ENCODE measurements at regions not wholly inside any gene's neighbourhood (a gene's known extent, or its start where the extent isn't known, plus 50 kb on each side); places are given as distances from the start of the nearest gene placed in this dataset.

GRCh38 chr17:14014657-14015056, 54.6 kb upstream of the COX10 start:
- no peak for TF ChIP-seq CTCF (conservative IDR thresholded peaks at IDR 0.05)
- TF ChIP-seq ZFX (IDR thresholded peaks at IDR 0.05), result no peak
- H3K27ac ChIP-seq, result no peak overlapping the region

GRCh38 chr17:14015271-14015670, 54.0 kb upstream of the COX10 start:
- TF ChIP-seq ZFX (IDR thresholded peaks at IDR 0.05) (no peak), CTCF (conservative IDR thresholded peaks at IDR 0.05) (no peak)
- H3K27ac ChIP-seq, result no peak overlapping the region

GRCh38 chr17:14016858-14017257, 52.4 kb upstream of the COX10 start:
- TF ChIP-seq ZFX (IDR thresholded peaks at IDR 0.05) (no peak), CTCF (conservative IDR thresholded peaks at IDR 0.05) (no peak)
- H3K27ac ChIP-seq, result no peak overlapping the region

- H3K27ac ChIP-seq, result no peak overlapping the region
- TF ChIP-seq ZFX (IDR thresholded peaks at IDR 0.05) (no peak), CTCF (conservative IDR thresholded peaks at IDR 0.05) (no peak)
These were observed 49.9 kb upstream of the COX10 start for GRCh38 chr17:14019186-14019956.

Measured in C4-2B (cell line).